ENCODE measurements at regions not wholly inside any gene's neighbourhood (a gene's known extent, or its start where the extent isn't known, plus 50 kb on each side); places are given as distances from the start of the nearest gene placed in this dataset.

DNA sequence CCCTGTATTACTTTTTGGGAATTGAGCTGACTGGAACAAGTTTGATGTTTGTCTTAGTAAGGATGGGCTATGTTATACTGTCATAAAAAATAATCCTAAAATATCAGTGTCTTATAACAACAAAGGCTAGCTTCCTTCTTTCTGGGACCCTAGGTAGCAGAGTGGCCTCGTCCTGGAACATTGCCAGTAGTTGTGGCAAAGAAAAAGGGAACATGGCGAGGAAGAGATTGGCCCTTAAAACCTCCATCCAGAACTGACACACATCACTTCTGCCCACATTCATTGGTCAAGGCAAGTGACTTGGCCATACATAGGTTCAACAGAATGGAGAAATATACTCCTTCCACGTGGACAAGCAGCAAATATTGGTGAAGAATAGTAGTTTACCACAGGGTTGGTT is 287.9 kb downstream of the PPP1R2C start:
- Histone ChIP-seq H3K4me3 (no peak overlapping the region), H3K36me3 (no peaks in the 10 kb centered on the region), H3K4me1 (ENCODE audit: control insufficient read depth in 1 of 2, low read depth in 2 of 2) (no peaks in the 10 kb centered on the region), H3K27ac (no peak overlapping the region), H3K27me3 (replicated peaks; ENCODE audit: insufficient read depth) (no peaks in the 10 kb centered on the region), H3K9me3 (no peaks in the 10 kb centered on the region)
- no peak for ATAC-seq (ENCODE audit: insufficient number of reproducible peaks, low FRiP score, low read depth)
- TF ChIP-seq, protein P1, sequence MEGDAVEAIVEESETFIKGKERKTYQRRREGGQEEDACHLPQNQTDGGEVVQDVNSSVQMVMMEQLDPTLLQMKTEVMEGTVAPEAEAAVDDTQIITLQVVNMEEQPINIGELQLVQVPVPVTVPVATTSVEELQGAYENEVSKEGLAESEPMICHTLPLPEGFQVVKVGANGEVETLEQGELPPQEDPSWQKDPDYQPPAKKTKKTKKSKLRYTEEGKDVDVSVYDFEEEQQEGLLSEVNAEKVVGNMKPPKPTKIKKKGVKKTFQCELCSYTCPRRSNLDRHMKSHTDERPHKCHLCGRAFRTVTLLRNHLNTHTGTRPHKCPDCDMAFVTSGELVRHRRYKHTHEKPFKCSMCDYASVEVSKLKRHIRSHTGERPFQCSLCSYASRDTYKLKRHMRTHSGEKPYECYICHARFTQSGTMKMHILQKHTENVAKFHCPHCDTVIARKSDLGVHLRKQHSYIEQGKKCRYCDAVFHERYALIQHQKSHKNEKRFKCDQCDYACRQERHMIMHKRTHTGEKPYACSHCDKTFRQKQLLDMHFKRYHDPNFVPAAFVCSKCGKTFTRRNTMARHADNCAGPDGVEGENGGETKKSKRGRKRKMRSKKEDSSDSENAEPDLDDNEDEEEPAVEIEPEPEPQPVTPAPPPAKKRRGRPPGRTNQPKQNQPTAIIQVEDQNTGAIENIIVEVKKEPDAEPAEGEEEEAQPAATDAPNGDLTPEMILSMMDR (IDR thresholded peaks at IDR 0.05): no peak
- DNase-seq (ENCODE audit: low spot score): no peak

DNA sequence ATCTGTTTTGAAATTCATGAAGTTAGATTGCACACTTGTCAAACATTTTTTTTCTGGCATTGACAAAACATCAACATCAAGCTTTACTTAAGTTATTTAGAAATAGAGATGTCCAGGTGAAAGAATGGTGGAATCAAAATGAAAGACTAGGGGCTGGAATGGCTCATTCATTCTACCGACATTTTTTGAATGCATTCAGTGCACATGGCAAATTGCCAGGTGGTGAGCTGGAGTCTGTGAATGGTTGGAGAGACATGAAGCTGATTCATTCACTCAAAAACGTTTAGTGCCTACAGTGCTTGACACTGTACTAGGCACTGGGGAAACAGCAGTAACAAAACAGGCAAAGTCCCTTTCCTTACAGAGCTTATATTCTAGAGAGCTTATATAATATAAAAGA is 292.4 kb downstream of the PPP1R2C start:
- DNase-seq (ENCODE audit: low spot score): no peak
- Histone ChIP-seq H3K36me3 (no peaks in the 10 kb centered on the region), H3K4me1 (ENCODE audit: control insufficient read depth in 1 of 2, low read depth in 2 of 2) (no peaks in the 10 kb centered on the region), H3K27me3 (replicated peaks; ENCODE audit: insufficient read depth) (no peaks in the 10 kb centered on the region), H3K27ac (no peak overlapping the region), H3K4me3 (no peak overlapping the region), H3K9me3 (no peaks in the 10 kb centered on the region)
- no peak for ATAC-seq (ENCODE audit: insufficient number of reproducible peaks, low FRiP score, low read depth)
- TF ChIP-seq, protein P1 (IDR thresholded peaks at IDR 0.05): no peak

DNA sequence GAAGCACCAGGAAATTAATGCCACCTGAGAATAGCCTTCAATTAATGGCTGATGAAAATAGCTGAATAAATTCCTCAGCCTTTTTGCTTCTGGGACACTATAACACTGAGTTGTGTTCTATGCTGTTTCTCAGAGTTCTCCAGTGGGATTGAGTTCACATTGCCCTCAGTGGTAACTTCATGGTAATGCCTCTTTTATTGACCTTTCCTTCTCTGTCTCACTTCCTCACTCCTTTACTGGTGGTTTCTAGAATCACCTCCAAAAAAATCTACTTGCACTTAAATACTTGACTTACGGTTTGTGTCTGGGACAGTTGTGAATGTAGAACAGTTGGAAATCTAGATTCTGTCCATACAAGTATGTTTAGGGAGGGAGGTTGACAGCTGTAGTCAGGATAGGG is 293.7 kb downstream of the PPP1R2C start:
- Histone ChIP-seq H3K4me3 (no peak overlapping the region), H3K27ac (no peak overlapping the region), H3K36me3 (no peaks in the 10 kb centered on the region), H3K9me3 (no peaks in the 10 kb centered on the region), H3K4me1 (ENCODE audit: control insufficient read depth in 1 of 2, low read depth in 2 of 2) (no peaks in the 10 kb centered on the region), H3K27me3 (replicated peaks; ENCODE audit: insufficient read depth) (no peaks in the 10 kb centered on the region)
- DNase-seq (ENCODE audit: low spot score): no peak
- no peak for ATAC-seq (ENCODE audit: insufficient number of reproducible peaks, low FRiP score, low read depth)
- TF ChIP-seq, protein P1 (IDR thresholded peaks at IDR 0.05): no peak

DNA sequence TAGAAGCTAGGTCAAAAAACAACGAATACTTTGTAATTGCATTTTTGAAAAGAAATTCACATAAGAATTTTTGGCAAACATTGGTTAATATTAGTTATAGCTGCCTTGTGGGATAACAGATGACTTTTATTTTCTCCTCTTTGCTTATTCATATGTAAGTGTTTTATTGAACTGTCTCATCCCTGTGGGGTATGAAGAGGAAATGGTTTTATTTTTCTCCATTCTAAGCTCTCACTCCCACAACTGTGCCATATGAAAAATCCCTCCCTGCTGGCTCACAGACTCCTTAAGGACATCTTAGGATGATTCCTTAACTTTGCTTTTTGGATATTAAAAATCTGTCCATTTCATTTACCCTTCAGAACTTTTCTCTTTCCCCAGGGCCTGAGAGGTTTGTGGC is 300.6 kb downstream of the PPP1R2C start:
- no peak for ATAC-seq (ENCODE audit: insufficient number of reproducible peaks, low FRiP score, low read depth)

DNA sequence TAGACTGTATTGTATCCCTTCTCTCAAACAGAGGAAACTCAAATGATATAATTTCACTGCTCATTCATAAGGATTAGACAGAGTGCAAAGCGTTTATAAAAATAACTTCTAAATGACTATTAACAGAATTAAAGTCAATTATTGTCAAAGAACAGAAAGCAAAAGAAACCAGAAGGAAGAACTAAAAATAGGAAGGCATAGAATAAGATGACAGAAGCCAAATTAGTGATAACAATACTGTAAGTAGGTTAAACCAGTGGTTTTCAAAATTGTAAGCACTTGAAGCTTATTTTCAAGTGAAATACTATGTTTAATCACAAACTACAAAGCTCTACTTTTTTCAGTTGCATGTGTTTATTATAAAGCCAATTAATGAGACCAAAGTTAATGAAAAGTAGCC is 305.2 kb downstream of the PPP1R2C start:
- Histone ChIP-seq H3K9me3 (no peaks in the 10 kb centered on the region), H3K36me3 (no peaks in the 10 kb centered on the region), H3K4me1 (ENCODE audit: control insufficient read depth in 1 of 2, low read depth in 2 of 2) (no peaks in the 10 kb centered on the region), H3K27me3 (replicated peaks; ENCODE audit: insufficient read depth) (no peaks in the 10 kb centered on the region), H3K27ac (no peak overlapping the region), H3K4me3 (no peak overlapping the region)
- DNase-seq (ENCODE audit: low spot score) (no peak), ATAC-seq (ENCODE audit: insufficient number of reproducible peaks, low FRiP score, low read depth) (no peak)
- TF ChIP-seq, protein P1 (IDR thresholded peaks at IDR 0.05): no peak

More for the DNA sequence above, 300.6 kb downstream of the PPP1R2C start:
- TF ChIP-seq, protein P1 (IDR thresholded peaks at IDR 0.05): no peak
- no peaks in the 10 kb centered on the region for H3K36me3 ChIP-seq
- no peaks in the 10 kb centered on the region for H3K9me3 ChIP-seq
- H3K4me1 ChIP-seq (ENCODE audit: control insufficient read depth in 1 of 2, low read depth in 2 of 2): no peaks in the 10 kb centered on the region
- DNase-seq (ENCODE audit: low spot score): no peak
- no peak overlapping the region for H3K4me3 ChIP-seq
- H3K27me3 ChIP-seq (replicated peaks; ENCODE audit: insufficient read depth): no peaks in the 10 kb centered on the region
- no peak overlapping the region for H3K27ac ChIP-seq
